Astrocyte of the cerebellum (primary cell): ENCODE measurements at regions not wholly inside any gene's neighbourhood (a gene's known extent, or its start where the extent isn't known, plus 50 kb on each side); places are given as distances from the start of the nearest gene placed in this dataset.

Experiments
- DNase-seq: peaks from one replicate; pipeline ENCODE4 v3.0.0-alpha.2; 2011; ENCODE audit warnings: low read depth
- H3K4me3 ChIP-seq: 2 replicates; pipeline ENCODE4 v1.5.1; 2011; ENCODE audit warnings: mild to moderate bottlenecking, low read depth, low read length, moderate library complexity
- in situ Hi-C: cut with HindIII; loops from 2 replicates; pipeline ENCODE4 v1.10.0; 2017; ENCODE audit warnings: low sequenced_read_pairs
- TF ChIP-seq, protein P1 (sequence below): IDR thresholded peaks from 2 replicates; pipeline ENCODE4 v1.5.1; 2012; ENCODE audit warnings: low read length, low read depth, moderate library complexity, mild to moderate bottlenecking; ENCODE audit errors: missing control alignments

DNA sequence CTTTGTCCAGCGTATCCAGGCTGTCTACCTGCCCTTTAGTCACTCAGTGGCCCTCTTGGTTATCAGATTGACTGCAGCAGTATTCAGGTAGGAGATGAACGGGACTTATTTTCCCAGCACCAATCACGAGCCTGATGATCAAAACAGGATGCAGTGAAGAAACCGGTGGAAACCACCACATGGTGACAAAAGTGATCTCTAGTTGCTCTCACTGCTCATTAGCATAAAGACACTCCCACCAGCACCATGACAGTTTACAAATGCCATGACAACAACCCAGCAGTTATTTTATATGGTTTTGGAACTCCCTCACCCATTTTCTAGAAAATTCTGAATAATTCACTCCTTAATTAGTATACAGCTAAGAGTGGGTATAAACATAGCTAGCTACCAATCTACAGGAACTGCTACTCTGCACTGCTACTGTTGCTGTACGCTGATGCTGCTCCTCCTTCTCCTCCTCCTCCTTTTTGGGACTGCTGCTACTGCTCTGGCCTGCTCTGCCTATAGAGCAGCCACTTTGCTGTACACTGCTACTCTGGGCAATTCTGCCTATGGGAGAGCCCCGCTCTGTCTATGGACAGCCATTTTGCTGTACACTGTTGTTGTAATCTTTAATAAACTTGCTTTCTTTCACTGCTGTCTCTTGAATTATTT, 142.5 kb upstream of the SSTR1 start:
- no peak for DNase-seq
- TF ChIP-seq, protein P1, sequence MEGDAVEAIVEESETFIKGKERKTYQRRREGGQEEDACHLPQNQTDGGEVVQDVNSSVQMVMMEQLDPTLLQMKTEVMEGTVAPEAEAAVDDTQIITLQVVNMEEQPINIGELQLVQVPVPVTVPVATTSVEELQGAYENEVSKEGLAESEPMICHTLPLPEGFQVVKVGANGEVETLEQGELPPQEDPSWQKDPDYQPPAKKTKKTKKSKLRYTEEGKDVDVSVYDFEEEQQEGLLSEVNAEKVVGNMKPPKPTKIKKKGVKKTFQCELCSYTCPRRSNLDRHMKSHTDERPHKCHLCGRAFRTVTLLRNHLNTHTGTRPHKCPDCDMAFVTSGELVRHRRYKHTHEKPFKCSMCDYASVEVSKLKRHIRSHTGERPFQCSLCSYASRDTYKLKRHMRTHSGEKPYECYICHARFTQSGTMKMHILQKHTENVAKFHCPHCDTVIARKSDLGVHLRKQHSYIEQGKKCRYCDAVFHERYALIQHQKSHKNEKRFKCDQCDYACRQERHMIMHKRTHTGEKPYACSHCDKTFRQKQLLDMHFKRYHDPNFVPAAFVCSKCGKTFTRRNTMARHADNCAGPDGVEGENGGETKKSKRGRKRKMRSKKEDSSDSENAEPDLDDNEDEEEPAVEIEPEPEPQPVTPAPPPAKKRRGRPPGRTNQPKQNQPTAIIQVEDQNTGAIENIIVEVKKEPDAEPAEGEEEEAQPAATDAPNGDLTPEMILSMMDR: no peak
- in situ Hi-C loops: no loop called here

DNA sequence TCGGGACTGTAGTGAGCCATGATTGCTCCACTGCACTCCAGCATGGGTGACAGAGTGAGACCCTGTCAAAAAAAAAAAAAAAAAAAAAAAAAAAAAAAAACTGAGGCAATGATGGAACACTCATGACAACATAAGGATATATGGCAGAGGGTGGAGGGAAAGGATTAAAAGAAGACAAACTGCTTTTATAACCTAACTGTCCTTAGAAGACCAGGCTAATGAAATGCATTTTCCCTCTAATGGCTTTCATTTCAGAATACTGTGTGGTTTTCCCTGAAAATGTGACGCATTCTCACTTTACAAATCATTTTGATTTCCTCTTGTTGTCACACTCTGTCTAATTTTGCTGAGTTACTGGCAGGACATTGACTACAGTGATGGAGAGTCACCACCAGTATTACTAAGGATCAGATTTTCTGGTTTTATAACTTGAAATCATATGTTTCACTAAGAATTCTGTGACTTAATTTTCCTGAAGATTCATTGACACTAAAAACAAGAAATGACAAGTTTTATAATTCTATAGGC, 137.6 kb upstream of the SSTR1 start:
- DNase-seq: no peak
- H3K4me3 ChIP-seq: no peak overlapping the region
- in situ Hi-C loops: no loop called here
- TF ChIP-seq, protein P1: no peak

More for the DNA sequence above, 142.5 kb upstream of the SSTR1 start:
- H3K4me3 ChIP-seq: no peak overlapping the region

DNA sequence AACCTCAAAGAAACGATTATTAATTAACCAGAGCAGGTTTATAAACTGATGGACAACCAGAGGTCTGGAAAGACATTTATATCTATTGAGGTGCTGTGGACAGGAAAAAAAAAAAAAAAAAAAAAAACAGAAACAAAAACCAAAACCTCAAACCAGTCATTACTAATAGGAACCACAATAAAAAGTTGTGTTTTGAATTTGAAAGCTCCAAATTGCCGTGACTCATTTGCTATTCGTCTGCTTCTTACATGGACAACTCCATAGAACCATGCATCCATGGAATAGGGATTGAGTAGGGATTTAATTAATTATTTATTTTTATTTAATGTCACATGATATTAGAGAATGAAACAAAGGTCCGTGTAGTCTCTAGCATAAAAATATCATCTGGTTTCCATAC, 134.1 kb upstream of the SSTR1 start:
- TF ChIP-seq, protein P1: no peak
- no peak for DNase-seq
- in situ Hi-C loops: no loop called here

DNA sequence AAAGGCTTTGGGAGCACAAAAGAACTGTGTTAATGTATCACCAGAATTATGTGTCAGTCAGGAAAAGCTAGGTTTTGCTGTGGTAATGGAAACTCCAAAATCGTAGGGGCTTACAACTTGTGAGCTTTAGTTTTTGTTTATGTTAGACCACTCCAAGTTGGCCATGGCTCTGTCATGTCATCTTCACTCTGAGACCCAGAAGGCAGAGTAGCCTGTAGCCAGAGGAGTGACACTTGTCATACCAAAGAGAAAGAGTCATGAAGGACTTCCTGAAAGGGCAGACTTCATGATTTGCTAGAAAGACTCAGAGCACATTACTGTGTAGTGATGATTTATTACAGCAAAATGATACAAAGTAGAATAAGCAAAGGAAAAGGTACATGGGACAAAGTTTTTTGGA, 133.6 kb upstream of the SSTR1 start:
- TF ChIP-seq, protein P1: no peak
- no peak for DNase-seq

More for the DNA sequence above, 134.1 kb upstream of the SSTR1 start:
- no peak overlapping the region for H3K4me3 ChIP-seq

DNA sequence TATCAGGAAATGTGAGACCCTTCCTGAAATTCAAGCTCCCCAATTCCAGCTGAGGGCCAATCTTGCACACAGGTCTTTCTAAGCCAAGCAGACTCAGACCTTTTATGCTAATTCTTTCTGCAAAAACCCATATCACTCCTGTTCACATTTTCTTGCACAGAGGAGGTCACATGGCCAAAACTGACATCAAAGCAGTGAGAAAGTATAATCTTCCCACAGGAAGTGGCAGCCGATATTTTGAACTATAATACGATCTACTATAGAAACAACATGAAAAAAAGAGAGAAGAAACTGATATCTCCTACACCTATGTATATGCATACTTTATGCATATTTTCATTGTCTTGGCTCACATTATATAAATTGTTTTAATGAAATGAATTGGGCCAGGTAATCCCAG, 132.9 kb upstream of the SSTR1 start:
- no peak overlapping the region for H3K4me3 ChIP-seq
- in situ Hi-C loops: no loop called here
- TF ChIP-seq, protein P1: no peak
- DNase-seq: no peak

More for the DNA sequence above, 133.6 kb upstream of the SSTR1 start:
- in situ Hi-C loops: no loop called here
- H3K4me3 ChIP-seq: no peak overlapping the region

DNA sequence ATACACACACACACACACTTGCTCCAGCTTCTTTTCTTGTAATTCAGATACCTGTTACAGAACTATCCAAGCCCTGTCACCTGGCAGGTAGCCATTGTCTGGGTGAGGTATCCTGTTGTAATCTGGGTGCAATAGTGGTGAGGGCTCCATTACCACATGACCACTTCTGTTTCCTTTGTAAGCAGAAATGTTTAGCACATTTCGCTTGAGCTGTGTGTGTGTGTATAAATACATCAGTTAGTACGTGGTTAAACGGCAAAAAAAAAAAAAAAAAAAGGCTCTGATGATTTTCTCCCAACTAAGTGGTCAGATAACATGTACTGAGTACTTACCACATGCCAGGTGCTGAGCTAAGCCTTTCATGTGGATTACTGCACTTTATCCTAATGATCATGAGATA, 129.3 kb upstream of the SSTR1 start:
- DNase-seq: no peak
- in situ Hi-C loops: no loop called here
- H3K4me3 ChIP-seq: no peak overlapping the region

More for the DNA sequence above, 129.3 kb upstream of the SSTR1 start:
- TF ChIP-seq, protein P1: no peak
